ENCODE measurements at regions not wholly inside any gene's neighbourhood (a gene's known extent, or its start where the extent isn't known, plus 50 kb on each side); places are given as distances from the start of the nearest gene placed in this dataset.

DNA sequence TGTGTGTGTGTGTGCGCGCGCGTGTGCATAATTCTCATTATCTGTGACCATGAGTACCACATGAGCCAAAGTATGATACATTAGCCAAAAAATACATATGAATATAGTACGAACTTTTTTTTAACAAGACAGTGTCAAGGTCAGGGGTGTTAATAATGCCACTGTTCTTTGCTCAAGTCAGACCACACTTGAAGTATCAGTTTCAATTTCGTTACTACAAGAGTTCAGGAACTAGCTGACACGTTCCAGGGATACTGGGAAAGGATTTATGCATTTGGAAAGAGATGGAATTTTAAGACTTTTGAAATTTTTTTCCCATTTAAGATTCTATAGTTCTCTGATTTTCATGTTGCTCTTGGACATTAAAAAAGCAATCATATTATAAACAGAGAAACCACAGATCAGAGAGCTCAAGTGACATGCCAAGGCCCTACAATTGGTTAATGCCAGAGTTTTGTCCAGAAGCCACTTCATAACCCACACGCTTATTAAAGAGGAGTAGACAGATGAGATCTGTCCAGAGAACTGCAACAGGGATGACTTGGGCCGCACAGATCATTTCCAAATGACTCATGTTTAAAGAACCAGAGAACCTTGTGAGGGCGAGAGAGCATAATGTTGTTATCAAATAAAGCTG lies 718.8 kb upstream of the SGCG start:
- no peak for DNase-seq

DNA sequence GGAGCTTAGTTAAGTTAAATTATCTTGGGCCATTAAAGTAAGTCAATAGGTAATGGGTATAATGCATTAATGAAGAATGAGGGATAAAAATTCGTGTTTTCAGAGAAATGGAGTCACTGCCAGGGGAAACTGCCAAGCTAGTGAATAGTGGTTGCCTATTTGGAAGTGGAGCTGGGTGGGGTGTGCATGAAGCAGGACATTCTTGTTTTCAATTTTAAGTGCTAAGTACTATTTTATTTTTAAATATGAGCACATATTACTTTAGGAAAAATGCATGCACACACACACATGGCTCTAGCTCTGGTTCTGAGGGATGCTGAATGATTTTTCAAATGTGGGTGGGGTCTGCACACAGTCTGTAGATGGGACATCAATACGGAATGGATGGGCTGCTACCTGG lies 717.7 kb upstream of the SGCG start:
- DNase-seq = no peak

DNA sequence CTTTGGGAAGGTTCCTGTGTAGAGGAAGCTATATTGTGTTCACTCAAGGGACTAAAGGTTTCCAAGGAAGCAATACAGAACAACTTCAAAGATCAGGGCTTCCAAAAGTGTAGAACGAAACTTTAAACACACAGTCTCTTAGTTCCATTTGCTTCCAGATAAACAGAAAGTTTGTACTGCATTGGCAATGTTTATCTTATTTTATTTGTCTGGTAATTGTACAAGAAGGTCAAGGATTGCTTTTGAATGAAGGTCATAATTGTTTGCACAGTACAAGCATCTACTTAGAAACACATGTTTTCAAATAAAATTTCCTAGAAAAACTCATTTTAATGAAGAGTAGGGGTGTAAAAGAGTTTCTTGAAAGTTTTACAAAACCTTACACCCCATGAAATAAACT lies 712.7 kb upstream of the SGCG start:
- no peak for DNase-seq

- DNase-seq = no peak
Measured at GRCh38 chr13:22468824-22469223, 712.0 kb upstream of the SGCG start.

DNA sequence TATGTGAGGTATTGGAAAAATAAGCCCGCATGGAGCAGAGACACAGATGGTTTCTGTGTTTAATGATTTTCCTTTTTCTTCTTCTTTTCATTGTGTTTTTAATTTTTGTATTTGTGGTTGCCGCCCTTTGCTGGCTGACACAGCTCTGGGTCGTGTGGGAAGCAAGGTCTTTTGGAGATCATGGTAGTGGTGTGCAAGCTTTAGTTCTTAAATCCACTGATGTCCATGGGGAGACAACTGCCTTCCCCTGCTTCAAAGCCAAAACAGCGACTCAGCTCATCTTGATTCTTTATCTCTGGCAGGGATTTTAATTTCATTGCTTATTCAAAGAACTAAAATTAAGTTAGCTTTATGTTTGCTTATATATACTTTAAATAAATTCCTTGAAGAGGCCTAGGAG lies 711.3 kb upstream of the SGCG start:
- no peak for DNase-seq

GRCh38 chr13:22470075-22470474 lies 710.7 kb upstream of the SGCG start:
- no peak for DNase-seq

- no peak for DNase-seq
Measured at GRCh38 chr13:22482496-22483000, 698.2 kb upstream of the SGCG start.

DNA sequence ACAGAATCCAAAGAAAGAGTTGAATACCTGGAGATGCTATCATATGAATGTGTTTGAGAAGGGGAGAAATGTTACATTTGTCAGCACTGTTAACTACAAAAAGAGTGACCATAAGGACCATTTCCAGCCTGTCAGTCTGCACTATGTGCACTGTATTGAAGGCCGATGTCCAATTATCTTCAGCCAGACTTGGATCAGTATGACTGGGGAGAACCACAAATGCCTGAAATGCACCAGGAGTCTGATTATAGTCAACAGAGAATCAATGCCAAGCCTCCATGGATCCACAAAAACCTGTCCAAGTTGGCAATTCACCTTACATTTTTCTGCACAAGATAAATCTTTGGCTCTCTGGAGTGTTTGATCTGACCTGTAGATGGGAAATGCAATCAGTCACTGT lies 697.5 kb upstream of the SGCG start:
- no peak for DNase-seq

GRCh38 chr13:22486490-22486889 lies 694.3 kb upstream of the SGCG start:
- no peak for DNase-seq

GRCh38 chr13:22487932-22488331 lies 692.8 kb upstream of the SGCG start:
- DNase-seq = no peak

DNA sequence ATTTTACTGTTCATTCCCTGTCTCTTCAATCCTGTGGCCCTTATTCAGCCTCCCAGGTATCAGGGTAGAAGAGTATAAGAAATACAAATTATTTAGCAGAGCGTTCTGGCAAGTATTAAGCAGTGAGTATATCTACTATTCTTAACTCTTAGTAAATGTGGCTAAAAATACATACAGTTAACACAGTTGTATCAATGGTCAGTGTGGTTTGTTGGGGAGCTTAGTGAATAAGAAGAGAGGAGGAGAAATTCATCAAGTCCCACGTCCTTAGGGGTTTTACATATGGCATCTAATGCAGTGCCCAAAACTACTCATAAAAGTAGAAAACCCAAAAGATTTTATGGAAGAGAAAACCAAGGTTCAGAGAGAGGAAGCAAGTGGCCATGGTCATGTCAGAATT lies 691.0 kb upstream of the SGCG start:
- no peak for DNase-seq

DNA sequence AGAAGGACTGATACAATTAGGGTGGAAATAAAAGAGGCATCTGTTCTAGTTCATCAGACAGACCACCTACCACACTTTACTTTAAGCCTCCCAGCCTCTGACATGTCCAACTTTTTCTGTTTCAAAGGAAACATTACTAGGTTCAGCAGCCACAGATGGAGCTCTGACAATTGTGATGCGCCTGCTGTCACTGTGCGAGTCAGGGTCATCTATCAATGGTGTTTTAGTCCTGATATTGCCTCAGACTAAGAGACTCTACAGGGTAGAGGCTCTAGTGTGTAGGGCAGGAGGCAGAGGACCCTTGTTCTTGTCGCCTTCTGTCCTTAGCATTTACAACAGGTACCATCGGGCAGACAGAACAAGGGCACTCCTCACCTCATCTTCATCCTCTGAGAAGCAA lies 685.0 kb upstream of the SGCG start:
- no peak for DNase-seq

GRCh38 chr13:22496803-22497508 lies 683.8 kb upstream of the SGCG start:
- no peak for DNase-seq

- DNase-seq = no peak
Measured at GRCh38 chr13:22497991-22498780, 682.6 kb upstream of the SGCG start.

GRCh38 chr13:22499919-22500318 lies 680.9 kb upstream of the SGCG start:
- DNase-seq = no peak

DNA sequence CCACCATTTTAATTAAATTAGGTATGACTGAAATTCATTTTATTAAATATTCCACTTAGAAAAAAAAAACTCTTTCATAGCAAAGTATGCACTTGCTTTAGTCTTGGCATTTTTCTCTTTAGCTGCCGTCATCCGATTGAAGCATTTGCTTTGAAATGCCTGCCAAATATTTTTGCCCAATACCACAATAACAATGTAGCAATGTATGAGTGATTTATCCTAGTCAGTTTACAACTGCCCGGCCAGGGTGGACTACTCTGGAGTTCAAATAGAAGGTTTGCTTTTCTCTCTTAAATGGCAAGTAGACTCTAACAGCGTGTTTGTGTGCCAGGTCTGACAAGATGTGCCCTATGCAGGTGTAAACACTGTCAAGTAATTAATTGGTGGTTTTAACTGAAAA lies 675.3 kb upstream of the SGCG start:
- no peak for DNase-seq

DNA sequence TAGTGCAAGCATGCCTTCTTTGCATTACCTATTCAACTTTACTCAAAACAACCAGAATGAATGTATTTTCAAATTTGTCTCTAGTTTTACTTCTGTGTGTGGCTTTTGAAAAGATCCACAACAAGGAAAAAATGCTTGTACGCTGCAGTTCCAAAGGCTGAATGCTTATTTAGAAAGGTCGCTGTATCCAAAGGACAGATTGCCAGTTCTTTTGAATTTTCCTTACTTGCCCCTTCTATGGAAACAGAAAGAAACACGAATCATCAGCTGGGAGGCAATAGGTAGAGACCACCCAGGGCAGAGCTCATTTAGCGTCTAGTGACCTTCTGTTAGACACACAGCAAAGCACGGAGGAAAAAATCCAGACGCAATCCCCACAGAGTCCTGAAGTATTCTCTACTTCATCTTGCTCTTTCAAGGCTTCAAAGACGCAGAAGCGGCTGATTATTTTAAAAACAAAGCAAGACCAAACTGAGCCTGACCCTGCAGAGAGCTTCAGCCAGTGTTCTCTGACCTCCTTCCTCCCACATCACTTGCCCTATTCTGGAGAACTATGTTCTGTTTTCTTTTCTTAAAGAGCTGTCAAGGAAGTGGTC lies 674.6 kb upstream of the SGCG start:
- no peak for DNase-seq

GRCh38 chr13:22517544-22517943 lies 663.2 kb upstream of the SGCG start:
- DNase-seq = peak; percentile 73

DNA sequence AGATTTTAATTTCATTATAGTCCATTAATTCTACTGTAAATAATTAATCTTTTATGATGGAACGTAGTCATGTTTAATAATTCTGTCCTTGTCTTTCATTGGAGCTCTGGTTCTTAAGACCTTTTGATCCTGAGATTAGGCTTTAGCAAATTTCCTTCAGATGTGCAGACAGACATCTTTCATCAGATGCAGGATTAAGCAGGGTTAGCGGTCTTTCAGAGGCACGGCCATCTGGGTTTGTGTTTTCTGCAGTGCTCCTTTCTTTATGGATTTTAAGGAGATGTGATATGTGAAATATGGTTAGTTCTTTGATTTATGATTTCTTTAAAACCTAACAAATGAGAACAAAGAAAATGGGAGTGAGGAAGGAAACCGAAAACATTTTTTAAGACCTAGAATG lies 643.9 kb upstream of the SGCG start:
- DNase-seq = no peak

DNA sequence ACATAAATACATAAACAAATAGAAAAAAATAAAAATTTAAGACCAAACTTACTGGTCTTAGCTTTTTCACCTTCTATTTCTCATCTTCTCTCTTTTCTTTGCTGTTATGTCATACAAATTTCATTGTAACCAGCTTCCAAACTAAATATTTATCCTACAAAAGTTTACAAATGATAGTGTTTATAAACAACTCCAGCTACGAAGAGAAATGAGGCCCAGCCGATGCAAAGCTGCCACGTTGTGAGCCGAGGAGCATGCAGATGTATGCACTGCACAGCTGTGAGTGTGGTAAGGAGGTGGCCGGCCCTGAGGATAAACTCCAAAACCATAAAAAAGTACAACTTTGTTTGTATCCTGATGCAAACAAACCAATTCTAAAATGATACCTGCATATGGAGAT lies 642.4 kb upstream of the SGCG start:
- DNase-seq = no peak

- no peak for DNase-seq
Measured at GRCh38 chr13:22549126-22549525, 631.7 kb upstream of the SGCG start.

DNA sequence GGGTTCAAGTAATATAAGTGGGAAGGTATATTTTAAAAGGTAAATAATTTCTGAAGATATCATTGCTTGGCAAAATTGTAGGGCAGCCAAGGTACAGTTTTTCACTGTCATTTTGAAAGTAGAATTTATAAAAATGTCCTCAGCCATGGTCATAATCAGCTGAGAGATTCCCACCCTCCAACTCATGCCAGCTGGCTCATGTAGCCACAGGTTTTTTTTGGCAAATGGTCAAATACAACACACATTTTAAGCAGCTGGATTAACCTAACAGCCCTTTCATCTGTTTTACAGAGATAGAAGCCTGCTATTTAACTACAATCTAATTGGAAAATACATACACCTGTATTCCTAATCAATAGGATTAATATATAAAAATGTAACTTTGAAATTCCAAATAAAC lies 619.2 kb upstream of the SGCG start:
- no peak for DNase-seq

GRCh38 chr13:22562116-22562515 lies 618.7 kb upstream of the SGCG start:
- no peak for DNase-seq

GRCh38 chr13:22563272-22563671 lies 617.5 kb upstream of the SGCG start:
- no peak for DNase-seq
